ENCODE measurements at regions not wholly inside any gene's neighbourhood (a gene's known extent, or its start where the extent isn't known, plus 50 kb on each side); places are given as distances from the start of the nearest gene placed in this dataset.

DNA sequence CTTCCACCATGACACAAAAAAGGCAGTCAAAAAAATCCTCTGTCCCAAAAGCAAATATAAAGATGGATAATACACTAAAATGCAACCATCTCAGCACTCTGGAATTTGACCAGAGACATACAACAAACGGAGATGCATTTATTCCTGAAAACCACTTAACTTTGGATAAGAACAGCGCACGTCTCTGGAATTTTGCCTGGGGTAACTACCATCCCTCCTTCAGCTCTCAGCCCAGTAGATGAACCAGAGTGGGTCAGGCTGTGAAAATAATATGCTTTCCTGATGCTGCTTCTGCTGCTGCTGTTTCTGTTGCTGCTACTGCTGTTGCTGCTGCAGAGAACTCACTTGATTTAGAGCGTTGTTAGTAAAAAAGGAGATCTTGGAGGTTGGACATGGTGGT, 133.8 kb upstream of the ACVR2A start:
- no peak for DNase-seq (ENCODE audit: low spot score)

DNA sequence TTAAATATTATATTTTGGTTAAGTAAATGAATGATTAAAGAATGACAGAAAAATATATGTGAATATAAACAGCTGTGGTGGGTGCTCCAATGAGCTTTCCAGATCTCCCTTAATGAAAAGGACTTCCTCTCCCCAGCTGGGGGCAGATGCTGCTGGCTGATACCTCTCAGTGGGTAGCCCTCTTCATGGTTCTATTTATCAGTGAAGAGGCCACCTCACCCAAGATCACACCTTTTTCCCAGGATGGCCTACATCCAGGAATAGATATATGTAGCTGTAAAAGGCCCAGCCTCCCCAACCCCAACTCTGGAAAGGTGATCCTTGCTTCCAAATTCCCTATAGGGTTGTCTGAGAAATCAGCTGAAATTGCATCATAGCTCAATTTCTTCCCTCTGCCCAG, 135.2 kb upstream of the ACVR2A start:
- no peak for DNase-seq (ENCODE audit: low spot score)

DNA sequence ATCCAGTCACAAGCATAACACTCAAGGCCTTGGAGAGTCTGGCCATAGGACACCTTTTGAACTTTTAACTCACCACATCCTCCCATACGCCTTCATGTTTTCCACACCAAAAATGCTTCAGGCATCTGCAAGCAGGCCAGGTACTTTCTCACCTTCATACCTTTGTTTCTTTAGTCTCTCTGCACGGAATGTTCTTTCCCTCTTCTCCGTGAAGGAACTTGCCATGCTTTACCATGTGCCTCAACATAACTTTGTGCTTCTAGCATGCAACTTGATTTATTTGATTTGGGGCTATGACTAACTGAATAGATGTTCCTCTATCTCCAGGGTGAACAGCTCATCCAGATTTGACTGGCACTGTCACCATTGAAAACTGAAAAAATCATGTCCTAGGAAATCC, 141.7 kb upstream of the ACVR2A start:
- DNase-seq (ENCODE audit: low spot score) = no peak

DNA sequence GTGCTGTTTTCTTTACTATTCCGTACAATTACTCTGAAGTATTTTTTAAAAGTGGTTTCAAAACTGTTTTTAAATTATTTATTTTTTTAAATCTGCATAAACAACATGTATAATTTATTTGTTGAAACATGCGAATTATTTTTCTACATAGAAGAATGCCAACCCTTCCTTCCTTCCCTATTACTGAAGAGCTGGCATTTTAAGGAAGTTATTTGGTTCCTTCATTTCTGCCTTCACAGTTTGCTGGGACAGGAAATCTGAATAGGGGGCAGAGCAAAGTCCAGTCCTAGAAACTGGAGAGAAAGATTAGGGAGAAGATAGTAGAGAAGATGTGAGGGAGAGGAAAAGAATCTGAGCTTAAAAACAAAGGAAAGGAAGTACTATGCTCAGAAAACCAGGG, 146.7 kb upstream of the ACVR2A start:
- DNase-seq (ENCODE audit: low spot score) = no peak

DNA sequence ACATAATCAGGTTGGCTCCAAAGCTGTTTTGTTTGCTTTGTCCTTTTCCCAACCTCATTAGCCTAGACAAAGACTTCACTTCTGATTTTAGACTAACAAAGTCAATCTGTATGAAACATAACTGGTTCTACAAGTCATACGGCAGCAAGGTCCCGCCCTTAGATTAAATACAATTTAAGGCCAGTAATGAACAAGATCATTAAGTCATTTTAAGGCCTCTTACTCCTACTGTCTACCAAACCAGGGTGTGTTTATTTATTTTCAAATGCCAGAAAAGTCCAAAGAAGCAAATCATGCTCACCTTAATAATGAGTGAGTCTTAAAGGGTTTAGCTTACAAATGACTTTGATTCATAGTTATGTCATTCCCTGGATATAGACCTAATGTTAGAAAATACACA, 148.4 kb upstream of the ACVR2A start:
- no peak for DNase-seq (ENCODE audit: low spot score)

DNA sequence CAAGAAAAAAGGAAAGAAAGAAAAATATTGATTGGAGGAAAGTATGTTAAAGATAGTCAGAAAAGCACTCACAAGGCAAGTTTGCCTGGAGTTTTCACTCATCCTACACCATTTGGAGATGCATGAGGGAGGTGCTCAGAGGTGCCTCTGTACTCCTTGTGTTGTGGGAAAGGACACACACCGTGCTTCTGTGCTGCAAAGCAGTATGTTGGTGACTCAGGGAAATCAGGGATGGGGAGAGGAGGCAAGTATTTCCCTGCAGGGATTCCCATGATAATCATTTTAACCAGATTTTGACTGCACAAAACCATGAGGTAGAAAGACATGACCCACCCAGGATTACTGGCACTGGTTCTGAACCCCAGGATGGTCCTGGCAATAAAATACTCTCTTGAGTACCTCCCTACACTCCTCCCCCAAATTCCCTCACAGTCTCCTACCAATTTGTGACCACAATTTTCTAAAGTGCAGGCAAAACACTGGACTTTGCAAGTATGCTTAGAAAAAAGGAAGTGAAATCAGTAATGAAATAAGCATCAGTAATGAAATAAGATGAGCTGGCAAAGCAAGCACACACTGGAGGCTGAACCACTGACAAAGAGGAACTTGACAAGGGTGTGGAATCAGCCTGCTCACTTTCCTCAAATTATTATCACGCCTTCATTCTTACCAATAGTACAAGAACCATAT, 155.5 kb upstream of the ACVR2A start:
- no peak for DNase-seq (ENCODE audit: low spot score)

DNA sequence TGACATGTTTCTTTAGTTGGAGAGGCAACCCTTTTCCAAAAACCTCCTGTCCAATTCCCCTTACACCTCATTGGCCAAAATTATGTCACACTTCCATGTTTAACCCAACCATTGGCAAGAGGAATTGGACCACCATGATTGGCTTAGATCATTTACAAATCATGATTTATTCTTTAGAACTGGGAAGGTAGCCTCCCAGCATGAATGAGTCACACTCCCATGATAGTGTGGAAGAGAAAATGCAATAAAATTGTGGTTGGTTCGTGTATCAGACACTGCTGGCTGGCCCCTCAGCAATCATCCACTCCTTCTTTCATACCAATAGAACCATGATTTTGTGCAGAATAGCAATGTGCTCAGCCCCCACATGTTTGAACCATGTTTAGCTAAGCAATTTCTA, 156.6 kb upstream of the ACVR2A start:
- no peak for DNase-seq (ENCODE audit: low spot score)

DNA sequence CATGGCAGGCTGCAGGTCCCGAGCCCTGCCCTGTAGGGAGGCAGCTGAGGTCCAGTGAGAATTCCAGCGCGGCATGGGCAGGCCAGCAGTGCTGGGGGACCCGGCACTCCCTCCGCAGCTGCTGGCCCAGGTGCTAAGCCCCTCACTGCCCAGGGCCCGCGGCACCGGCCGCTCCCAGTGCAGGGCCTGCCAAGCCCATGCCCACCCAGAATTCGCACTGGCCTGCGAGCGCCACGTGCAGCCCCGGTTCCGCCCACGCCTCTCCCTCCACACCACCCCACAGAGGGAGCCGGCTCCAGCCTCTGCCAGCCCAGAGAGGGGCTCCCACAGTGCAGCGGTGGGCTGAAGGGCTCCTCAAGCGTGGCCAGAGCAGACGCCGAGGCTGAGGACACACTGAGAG, 158.5 kb upstream of the ACVR2A start:
- DNase-seq (ENCODE audit: low spot score) = no peak

DNA sequence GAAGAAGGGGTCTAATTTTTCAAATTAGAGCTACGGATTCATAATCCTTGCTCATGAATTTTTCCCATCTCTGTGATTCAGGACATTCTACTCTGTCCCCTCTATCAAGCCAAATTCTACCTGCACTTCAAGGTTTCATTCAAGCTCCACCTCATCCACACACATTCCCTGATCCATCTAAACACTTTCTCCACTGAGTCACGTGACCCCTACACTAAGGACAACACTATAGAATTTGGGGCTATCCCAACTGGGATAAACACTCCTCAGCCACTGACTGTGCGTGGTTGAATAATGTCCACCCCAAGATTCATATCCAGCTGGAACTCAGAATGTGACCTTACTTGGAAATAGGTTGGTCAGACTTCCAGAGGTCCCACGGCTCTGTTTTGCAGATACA, 159.9 kb upstream of the ACVR2A start:
- no peak for DNase-seq (ENCODE audit: low spot score)

DNA sequence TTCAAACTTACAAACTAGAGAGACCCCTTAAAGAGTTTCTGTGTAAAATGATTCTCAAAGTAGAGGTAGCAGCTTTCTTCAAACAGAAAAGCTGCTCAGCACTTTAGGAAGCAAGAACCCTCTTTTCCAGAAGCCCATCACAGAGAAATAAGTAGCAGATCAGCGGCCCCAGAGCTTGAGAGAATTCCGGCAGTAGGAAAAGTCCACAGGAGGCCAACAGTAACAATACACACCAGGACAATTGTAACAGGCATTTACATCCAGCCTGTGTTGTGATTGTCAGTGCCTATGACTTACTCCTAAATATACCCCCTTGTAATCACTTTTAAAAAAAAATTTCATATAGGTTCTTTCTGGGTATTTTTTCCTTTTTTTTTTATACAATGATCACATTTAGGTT, 161.4 kb upstream of the ACVR2A start:
- DNase-seq (ENCODE audit: low spot score) = no peak

DNA sequence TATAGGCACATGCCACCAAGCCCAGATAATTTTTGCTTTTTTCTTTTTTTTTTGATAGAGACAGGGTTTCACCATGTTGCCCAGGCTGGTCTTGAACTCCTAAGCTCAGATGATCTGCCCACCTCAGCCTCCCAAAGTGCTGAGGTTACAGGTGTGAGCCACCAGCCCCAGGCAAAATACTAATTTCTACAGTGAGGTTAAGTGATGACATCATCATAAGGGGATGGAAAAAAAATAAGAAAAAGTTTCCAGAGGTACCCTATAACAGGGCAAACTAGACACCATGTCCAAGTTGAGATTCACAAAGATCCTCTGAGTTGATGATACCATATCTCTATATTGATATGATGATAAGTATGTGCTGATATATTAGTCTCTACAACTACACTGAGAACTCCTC, 163.7 kb upstream of the ACVR2A start:
- DNase-seq (ENCODE audit: low spot score) = no peak

DNA sequence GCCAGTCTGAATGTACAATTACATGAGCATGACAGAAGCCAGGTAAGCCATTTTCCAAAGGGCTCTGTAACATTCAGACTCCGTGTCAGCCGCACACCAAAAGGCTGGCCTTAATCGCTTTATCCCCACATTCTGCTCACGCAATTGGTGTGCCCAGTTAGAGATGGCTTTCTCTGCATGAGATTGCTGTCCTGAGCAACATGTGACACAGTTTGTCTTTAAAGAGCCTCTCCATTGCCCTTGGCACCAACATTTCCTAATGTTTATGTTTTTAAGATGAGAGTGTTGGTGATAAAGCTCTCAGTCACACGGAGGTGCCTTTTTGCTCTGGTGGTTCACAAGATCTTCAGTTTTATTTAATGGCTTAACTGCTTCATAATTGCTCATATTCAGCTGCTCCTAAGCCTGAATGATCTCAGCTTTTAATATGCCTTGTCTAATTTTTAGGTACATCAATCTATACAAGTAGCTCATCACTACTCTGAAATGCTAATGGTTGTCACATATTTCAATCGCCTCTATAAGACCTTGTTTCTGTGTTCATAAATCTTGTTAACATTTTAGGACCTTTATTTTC, 164.8 kb upstream of the ACVR2A start:
- DNase-seq (ENCODE audit: low spot score) = no peak

DNA sequence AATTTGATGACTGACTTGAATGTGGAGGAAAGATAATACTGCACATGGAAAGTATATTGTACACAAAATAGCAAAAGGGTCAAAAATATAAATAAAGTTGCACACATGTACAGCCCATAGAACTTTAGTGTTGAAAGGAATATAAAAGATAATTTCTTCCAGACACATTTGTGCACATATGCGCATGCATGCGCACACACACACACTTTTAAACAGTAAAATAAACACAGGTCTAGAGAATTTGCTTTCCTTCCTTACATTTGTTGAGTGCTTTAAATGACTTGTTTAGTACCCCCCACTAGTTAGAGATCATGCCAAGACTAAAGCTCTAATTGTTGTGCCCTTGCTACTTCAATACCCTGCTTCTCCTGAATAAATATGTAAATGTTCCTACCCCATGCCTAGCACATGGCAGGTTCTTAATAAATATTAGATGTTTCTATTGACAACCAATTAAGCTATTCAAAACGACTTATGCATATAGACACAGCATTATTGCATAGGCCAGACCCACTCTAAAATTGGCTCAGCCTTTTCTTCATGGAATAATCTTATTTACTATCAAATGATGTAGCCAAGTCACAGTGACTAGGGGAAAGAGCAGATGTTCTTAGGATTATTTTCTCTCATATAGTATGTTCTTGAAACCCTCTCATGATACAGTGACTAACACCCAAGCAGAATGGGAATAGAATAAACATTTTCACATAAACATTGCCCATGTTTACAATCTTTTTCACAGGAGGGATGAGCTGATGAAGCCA, 165.5 kb upstream of the ACVR2A start:
- no peak for DNase-seq (ENCODE audit: low spot score)

DNA sequence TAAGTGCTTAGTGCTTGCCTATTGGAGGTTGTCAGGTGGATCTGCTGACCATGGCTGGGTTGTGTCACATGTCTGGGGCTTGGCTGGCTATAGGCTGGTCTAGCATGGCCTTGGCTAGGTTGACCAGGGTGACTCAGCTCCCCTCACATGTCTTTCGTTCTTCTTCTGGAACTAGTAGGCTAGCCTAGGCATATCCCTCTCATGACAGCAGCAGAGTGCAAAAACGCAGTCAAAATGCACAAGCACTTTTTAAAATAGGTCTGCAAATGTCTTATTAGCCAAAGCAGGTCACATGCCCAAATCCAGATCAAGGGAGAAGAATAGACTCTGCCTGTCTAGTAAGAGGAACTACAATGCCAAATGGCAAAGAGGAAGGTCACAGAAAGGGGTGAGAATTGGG, 179.7 kb upstream of the ACVR2A start:
- no peak for DNase-seq (ENCODE audit: low spot score)

DNA sequence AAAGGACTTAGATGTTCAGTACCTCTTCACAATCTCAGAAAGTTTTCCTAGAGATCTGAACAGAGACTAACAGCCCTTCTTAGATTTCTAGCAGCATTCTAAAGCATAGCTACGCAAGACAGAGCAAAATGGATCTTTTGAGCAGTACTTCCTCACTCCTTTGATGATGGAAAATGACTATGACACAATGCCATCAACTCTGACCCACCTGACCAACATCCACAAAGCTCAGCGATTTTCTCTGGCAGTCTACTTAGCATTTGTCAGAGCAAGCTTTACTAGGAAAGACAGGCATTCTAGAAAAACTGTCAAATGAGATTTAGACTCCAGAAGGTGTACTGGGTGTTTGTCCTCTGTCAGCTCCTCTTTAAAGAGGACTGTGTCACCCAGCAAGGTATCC, 180.9 kb upstream of the ACVR2A start:
- no peak for DNase-seq (ENCODE audit: low spot score)

DNA sequence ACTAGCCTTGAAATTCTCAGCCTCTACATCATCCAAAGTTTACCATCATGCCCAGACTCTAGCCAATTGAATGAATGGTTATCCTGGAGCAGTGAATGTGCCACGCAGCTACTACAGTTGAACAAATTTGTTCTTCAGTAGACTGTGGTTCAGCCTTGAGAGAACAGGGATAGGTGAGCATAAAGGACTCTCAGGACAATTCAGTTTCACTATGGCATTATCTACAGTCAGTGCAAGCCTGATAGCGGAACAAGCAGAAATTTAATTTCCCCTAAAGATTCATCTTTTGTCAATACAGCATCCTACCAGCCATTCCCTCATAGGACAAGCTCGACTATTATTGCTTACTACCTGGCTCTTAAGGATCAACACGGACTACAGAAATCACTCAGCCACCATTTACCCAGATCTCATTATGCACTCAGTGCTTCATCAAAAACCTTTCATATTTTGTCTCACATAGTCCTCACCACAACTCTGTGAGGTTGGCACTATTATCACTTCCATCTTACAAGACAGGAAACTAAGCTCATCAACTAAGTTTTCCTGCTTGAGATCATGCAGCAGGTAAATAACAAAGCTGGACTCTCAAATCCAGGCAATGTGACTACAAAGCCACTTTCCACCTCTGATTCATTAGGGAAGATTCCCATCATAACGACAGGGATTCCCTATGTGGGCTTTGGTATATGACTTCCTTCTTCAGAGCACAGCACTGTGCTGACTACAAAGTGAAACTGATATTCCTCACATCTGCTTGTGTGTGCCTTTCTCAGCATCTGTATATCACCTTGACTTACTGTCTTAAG, 181.5 kb upstream of the ACVR2A start:
- DNase-seq (ENCODE audit: low spot score) = no peak

DNA sequence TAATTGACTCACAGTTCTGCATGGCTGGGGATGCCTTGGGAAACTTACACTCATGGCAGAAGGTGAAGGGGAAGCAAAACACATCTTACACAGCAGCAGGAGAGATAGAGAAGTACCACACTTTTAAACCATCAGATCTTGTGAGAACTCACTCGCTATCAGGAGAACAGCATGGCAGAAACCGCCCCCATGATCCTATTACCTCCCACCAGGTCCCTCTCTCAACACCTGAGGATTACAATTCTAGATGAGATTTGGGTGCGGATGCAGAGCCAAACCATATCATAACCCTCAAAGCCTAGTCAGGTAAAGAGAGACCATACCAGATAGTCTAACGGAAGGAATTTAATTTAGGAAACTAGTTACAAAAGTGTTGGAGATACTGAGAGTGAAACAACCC, 182.6 kb upstream of the ACVR2A start:
- no peak for DNase-seq (ENCODE audit: low spot score)

DNA sequence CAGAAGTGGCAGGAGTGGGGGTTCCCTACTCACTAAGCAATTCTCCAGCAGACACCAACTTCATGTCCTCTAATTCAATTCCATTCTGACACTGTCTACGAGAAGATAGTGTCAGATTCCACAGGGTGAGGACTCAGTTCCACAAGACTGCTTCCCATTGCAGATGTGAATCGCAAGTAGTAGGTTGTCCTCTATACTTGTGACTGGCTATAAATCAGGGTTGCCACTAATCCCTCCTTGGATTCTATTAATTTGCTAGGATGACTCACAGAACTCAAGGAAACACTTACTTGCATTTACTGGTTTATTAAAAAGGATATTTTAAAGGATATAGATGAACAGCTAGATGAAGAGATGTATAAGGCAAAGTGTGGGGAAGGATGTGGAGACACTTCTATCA, 184.1 kb upstream of the ACVR2A start:
- no peak for DNase-seq (ENCODE audit: low spot score)

DNA sequence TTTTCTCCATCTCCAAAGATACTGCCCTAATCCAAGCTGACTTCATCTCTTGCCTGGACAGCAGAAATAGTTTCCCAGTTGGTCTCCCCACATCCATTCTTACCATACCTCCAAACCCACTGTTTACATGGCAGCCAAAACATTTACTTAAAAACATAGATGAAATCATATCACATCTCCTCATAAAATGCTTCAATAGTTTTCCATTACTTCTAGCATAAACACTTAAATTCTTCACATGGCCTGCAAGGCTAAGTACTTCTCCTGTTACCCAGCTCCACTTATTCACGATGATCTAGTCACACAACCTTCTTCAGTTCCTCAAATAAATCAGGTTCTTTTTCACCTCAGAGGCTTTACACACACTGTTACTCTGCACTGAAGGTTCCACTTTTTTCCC, 185.8 kb upstream of the ACVR2A start:
- no peak for DNase-seq (ENCODE audit: low spot score)

DNA sequence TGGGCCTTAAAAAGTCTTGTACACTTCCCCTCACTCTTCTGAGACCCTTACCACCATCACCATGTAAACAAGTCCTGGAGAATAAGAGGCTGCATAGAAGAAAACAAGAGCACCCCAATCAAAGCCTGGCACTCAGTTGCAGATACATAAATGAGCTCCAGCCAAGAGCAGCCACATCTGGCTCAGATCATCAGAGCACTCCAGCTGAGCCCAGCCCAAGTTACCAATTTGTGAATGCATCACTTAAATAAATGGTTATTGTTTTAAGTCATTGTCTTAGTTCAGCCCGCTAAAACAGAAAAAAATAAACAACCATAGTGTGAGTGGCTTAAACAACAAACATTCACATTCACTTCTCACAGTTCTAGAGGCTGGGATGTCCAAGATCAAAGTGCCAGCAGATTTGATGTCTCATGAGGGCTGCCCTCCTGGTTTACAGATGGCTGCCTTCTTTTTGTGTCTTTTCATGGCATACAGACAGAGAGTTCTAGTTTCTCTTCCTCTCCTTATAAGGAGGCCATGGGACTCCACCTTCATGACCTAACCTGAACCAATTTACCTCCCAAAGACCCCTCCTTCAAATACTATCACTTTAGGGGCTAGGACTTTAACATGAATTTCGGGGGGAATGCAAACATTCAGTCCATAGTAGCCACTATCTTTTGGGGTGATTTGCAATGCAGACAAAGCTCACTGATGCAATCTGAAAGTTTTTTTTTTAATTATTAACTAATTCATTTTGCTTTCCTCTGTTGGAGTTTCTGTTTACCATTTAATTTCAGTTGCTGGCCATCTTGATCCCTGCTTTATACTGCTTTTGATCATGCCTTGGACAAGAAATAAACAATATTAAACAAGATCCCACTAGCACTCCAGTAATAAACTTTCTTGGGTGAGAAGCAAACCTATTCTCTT, 187.5 kb upstream of the ACVR2A start:
- DNase-seq (ENCODE audit: low spot score) = no peak

DNA sequence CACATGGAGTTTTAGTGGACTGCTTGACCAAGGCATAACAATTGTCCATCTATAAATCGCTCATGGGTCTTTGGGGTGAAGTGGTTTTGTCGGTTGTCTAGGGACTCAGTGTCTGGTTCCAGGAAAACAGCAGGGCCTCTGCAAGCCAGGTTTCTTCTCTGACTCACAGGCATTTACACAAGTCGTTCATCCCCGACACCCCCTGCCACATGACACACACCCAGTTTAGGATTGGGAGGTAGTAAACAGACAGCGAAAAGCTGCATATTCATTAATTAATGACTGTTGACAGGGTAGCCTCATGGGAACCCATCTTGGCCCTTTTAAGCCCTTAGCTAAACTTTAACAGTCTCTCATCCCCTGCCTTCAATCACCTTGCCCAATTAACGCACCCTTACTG, 194.8 kb upstream of the ACVR2A start:
- no peak for DNase-seq (ENCODE audit: low spot score)

DNA sequence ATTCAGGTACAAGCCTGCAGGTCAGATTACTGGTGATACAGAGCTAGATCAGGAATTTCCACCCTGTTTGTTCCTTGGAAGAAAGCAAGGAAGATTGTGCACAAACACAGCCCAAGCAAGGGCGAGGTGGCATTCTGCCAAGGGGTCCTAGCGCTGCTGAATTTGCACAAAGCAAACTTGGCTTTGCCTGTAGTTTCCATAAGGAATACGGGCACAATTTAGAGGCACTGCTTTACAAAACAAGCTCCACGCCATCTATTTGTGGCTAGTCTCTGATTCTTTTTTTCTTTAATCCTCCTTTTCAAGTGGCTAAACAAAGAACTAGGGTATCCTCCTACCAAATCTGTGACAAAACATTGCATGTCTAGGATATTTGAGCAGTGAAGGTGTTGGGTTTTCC, 195.5 kb upstream of the ACVR2A start:
- no peak for DNase-seq (ENCODE audit: low spot score)
